ENCODE measurements at regions not wholly inside any gene's neighbourhood (a gene's known extent, or its start where the extent isn't known, plus 50 kb on each side); places are given as distances from the start of the nearest gene placed in this dataset.

DNA sequence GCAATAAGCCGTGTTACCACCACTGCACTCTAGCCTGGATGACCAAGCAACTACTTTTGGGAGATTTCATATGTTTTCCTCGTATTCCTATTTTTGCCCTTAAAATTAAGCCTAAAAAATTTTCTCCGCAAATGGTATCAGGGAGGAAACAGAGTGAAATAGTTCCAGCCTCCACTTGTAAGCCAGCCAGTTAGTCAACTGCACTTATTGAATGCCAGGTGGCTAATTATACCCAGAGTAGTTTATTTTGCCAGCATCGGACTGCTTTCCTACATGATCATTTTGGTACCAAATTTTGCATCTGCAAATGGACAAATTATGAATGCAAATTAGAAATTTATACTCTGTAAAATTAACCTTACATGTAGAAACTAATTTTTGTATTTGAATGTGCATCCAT lies 90.2 kb upstream of the ARHGAP28 start:
- TF ChIP-seq, protein P1, sequence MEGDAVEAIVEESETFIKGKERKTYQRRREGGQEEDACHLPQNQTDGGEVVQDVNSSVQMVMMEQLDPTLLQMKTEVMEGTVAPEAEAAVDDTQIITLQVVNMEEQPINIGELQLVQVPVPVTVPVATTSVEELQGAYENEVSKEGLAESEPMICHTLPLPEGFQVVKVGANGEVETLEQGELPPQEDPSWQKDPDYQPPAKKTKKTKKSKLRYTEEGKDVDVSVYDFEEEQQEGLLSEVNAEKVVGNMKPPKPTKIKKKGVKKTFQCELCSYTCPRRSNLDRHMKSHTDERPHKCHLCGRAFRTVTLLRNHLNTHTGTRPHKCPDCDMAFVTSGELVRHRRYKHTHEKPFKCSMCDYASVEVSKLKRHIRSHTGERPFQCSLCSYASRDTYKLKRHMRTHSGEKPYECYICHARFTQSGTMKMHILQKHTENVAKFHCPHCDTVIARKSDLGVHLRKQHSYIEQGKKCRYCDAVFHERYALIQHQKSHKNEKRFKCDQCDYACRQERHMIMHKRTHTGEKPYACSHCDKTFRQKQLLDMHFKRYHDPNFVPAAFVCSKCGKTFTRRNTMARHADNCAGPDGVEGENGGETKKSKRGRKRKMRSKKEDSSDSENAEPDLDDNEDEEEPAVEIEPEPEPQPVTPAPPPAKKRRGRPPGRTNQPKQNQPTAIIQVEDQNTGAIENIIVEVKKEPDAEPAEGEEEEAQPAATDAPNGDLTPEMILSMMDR (IDR thresholded peaks at IDR 0.05; ENCODE audit: poor library complexity) = no peak
- no peak for TF ChIP-seq EZH2 (IDR thresholded peaks at IDR 0.05; ENCODE audit: borderline replicate concordance)
